NCI-H1417 treated with DMSO at 0.1 percent for 48 hours (cell line): ENCODE measurements at regions not wholly inside any gene's neighbourhood (a gene's known extent, or its start where the extent isn't known, plus 50 kb on each side); places are given as distances from the start of the nearest gene placed in this dataset.
"Not testable (repeated sequence)": the region's sequence is repeated elsewhere in the genome, so short reads cannot be mapped to it uniquely, and the experiment has no call there.

Experiments used
- DNase-seq: peaks from one replicate; lab custom pipeline; 2025; lab: John Stamatoyannopoulos, UW

GRCh38 chr7:94109556-94109955 lies 105.4 kb upstream of the BET1 start:
- no peak for DNase-seq

- no peak for DNase-seq
Measured at GRCh38 chr7:94111009-94111408, 106.9 kb upstream of the BET1 start.

GRCh38 chr7:94115316-94115715 lies 111.2 kb upstream of the BET1 start:
- no peak for DNase-seq

GRCh38 chr7:94123136-94123535 lies 119.0 kb upstream of the BET1 start:
- no peak for DNase-seq

- DNase-seq = no peak
Measured at GRCh38 chr7:94127026-94127425, 122.9 kb upstream of the BET1 start.

GRCh38 chr7:94128072-94128471 lies 123.9 kb upstream of the BET1 start:
- DNase-seq = no peak

GRCh38 chr7:94129443-94130140 lies 125.4 kb upstream of the BET1 start:
- DNase-seq = no peak

GRCh38 chr7:94130716-94131115 lies 126.6 kb upstream of the BET1 start:
- DNase-seq = no peak

GRCh38 chr7:94133460-94133859 lies 129.3 kb upstream of the BET1 start:
- DNase-seq = no peak

- no peak for DNase-seq
Measured at GRCh38 chr7:94135180-94135579, 131.0 kb upstream of the BET1 start.

- no peak for DNase-seq
Measured at GRCh38 chr7:94142281-94142680, 138.1 kb upstream of the BET1 start.

- no peak for DNase-seq
Measured at GRCh38 chr7:94145602-94146001, 141.4 kb upstream of the BET1 start.

- no peak for DNase-seq
Measured at GRCh38 chr7:94146408-94146807, 142.3 kb upstream of the BET1 start.

GRCh38 chr7:94149789-94150545 lies 145.8 kb upstream of the BET1 start:
- DNase-seq = no peak

- DNase-seq = no peak
Measured at GRCh38 chr7:94154182-94154581, 150.0 kb upstream of the BET1 start.

GRCh38 chr7:94154858-94155257 lies 150.7 kb upstream of the BET1 start:
- no peak for DNase-seq

- DNase-seq = not testable (repeated sequence)
Measured at GRCh38 chr7:94157659-94158306, 153.6 kb upstream of the BET1 start.

- DNase-seq = no peak
Measured at GRCh38 chr7:94160719-94161435, 156.7 kb upstream of the BET1 start.

- DNase-seq = no peak
Measured at GRCh38 chr7:94161476-94161875, 157.3 kb upstream of the BET1 start.

- no peak for DNase-seq
Measured at GRCh38 chr7:94169682-94170081, 165.5 kb upstream of the BET1 start.

GRCh38 chr7:94170836-94171235 lies 166.7 kb upstream of the BET1 start:
- no peak for DNase-seq

- DNase-seq = no peak
Measured at GRCh38 chr7:94173436-94173835, 169.3 kb upstream of the BET1 start.

- DNase-seq = no peak
Measured at GRCh38 chr7:94174375-94174774, 170.2 kb upstream of the BET1 start.
